Stimulated activated naive B cell treated with anti-CD40 and anti-IgM and Interleukin-4, amounts not matched to agents 10 μg/mL and 1 μg/mL and 100 μg/mL, for 72 hours (primary cell): ENCODE measurements at regions not wholly inside any gene's neighbourhood (a gene's known extent, or its start where the extent isn't known, plus 50 kb on each side); places are given as distances from the start of the nearest gene placed in this dataset.
"Not testable (repeated sequence)": the region's sequence is repeated elsewhere in the genome, so short reads cannot be mapped to it uniquely, and the experiment has no call there.

Experiments
- ATAC-seq, 2 donors: fragments of 150-1000 bp; cut with Tn5 transposase; replicated peaks; 2 replicates each; pipeline ENCODE4 v1.10.0; 2021; ENCODE audit warnings: moderate library complexity in 1 of 2
- DNase-seq: peaks from one replicate; pipeline ENCODE4 v3.0.0; 2021
- H3K27ac Mint-ChIP-seq: one replicate; pipeline ENCODE4 v1.8.0; 2022; ENCODE audit warnings: mild to moderate bottlenecking, mixed read lengths
- H3K27me3 Mint-ChIP-seq, 2 donors: one replicate each; pipeline ENCODE4 v1.8.0; 2022; ENCODE audit warnings: mixed read lengths in 2 of 2
- H3K36me3 Mint-ChIP-seq, 2 donors: one replicate each; pipeline ENCODE4 v1.8.0; 2022; ENCODE audit warnings: mixed read lengths in 2 of 2, mild to moderate bottlenecking in 1 of 2
- H3K4me1 Mint-ChIP-seq, 2 donors: one replicate each; pipeline ENCODE4 v1.8.0; 2022; ENCODE audit warnings: mixed read lengths in 2 of 2, mild to moderate bottlenecking in 1 of 2
- H3K4me3 Mint-ChIP-seq, 2 donors: one replicate each; pipeline ENCODE4 v1.8.0; 2022; ENCODE audit warnings: mild to moderate bottlenecking in 2 of 2, mixed read lengths in 2 of 2, moderate library complexity in 1 of 2
- H3K9me3 Mint-ChIP-seq, 2 donors: one replicate each; pipeline ENCODE4 v1.8.0; 2022; ENCODE audit warnings: mixed read lengths in 2 of 2, mild to moderate bottlenecking in 1 of 2

GRCh38 chr15:30729880-30730590, 104.1 kb downstream of the ARHGAP11B start:
- peaks cover 9 to 28% of the 10 kb centered on the region in 2 donors for H3K36me3 Mint-ChIP-seq
- not testable (repeated sequence) for H3K27me3 Mint-ChIP-seq, ATAC-seq, H3K4me1 Mint-ChIP-seq, H3K27ac Mint-ChIP-seq, DNase-seq, H3K4me3 Mint-ChIP-seq, H3K9me3 Mint-ChIP-seq

- H3K4me1 Mint-ChIP-seq, ATAC-seq, DNase-seq, H3K9me3 Mint-ChIP-seq, H3K27me3 Mint-ChIP-seq, H3K27ac Mint-ChIP-seq, H3K4me3 Mint-ChIP-seq: not testable (repeated sequence)
- peaks cover 9 to 28% of the 10 kb centered on the region in 2 donors for H3K36me3 Mint-ChIP-seq
These were observed 104.7 kb downstream of the ARHGAP11B start for GRCh38 chr15:30730633-30731032.

DNA sequence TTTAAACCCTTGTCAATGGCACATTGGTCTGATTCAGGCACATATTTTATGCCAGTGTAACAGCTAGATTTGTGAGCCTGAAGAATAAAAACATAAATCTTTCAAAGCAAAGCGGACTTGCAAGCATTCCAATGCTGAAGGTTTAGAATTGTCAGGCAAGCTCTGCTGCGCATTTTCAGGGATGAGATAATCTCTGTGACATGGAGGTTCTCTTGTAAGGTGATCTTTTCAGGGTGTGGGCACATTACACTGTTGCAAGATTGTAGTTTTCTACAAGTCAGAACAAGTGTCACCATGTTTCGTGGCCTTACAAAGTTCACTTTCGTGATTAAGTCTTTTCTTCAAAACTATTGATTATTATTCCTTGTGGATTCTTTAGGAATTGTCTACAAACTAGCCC, 106.2 kb downstream of the ARHGAP11B start:
- H3K27me3 Mint-ChIP-seq, ATAC-seq, H3K27ac Mint-ChIP-seq, H3K4me1 Mint-ChIP-seq, H3K9me3 Mint-ChIP-seq, H3K4me3 Mint-ChIP-seq, DNase-seq: not testable (repeated sequence)
- H3K36me3 Mint-ChIP-seq = peaks cover 10 to 30% of the 10 kb centered on the region in 2 donors

DNA sequence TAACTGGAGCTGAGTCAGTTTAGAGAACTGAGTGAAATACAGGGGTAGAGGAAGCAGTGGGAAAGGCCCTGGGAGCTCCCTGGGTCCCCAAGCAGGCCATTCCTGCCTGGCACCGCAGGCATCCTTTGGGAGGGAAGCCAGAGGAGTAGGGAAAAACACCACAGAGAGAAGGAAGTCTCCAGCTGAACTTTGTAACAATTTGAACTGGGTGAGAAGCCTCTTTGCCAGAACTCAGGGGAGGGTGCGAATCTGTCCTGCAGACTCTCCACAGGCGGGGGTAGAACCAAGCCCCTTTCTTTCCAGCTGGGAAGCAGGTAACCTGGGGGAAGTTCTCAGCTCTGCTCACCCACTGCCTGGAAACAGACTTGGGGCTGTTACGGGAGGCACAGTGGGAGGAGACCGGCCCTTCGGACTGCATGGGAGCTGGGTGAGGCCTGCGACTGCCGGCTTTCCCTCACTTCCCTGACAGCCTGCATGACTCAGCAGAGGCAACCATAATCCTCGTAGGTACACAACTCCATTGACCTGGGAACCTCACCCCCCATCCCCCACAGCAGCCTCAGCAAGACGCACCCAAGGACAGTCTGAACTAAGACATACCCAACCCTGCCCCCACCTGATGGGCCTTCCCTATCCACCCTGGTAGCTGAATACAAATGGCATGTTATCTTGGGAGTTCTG, 110.1 kb downstream of the ARHGAP11B start:
- H3K27ac Mint-ChIP-seq, H3K4me1 Mint-ChIP-seq, H3K9me3 Mint-ChIP-seq, ATAC-seq, H3K27me3 Mint-ChIP-seq, DNase-seq, H3K4me3 Mint-ChIP-seq: not testable (repeated sequence)
- peaks cover 13 to 19% of the 10 kb centered on the region in 2 donors for H3K36me3 Mint-ChIP-seq

DNA sequence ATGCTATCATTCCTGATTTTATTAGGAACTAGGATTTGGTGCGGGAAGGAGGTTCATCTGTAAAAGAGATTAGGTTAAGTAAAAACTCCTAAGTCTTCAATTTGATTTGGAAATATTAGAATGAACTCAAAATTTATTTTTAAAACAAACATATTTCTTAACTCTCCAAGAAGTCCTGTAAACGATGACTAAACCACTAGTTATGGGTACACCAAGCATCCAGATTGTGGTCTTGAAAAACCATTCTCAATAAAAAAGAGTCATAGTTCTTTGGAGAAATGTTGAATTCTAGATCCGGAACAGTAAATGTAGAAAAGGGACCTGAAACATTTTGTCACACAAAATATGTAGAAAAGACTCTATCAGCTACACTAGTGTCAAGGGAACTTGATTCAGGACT, 116.9 kb downstream of the ARHGAP11B start:
- not testable (repeated sequence) for H3K4me1 Mint-ChIP-seq, ATAC-seq, H3K36me3 Mint-ChIP-seq, H3K27ac Mint-ChIP-seq, H3K9me3 Mint-ChIP-seq, H3K4me3 Mint-ChIP-seq, DNase-seq, H3K27me3 Mint-ChIP-seq

DNA sequence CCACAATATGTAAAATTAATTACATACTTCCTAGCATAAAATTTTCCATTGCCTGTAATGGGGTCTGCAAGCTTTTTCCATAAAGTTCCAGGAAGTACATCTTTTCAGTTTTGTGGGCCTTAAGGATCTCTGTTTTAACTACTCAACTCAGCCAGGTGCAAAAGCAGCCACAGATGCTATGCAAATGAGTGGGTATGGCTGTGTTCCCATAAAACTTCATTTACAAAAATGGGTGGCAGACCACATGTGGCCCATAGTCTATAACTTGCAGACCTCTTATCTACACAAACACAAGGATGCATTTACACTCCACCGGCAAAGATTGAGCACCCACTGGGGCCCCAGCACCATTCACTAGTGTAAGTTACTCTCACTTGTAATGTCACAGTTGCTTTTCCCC, 123.1 kb downstream of the ARHGAP11B start:
- H3K27me3 Mint-ChIP-seq, H3K27ac Mint-ChIP-seq, H3K36me3 Mint-ChIP-seq, H3K4me1 Mint-ChIP-seq, H3K9me3 Mint-ChIP-seq, DNase-seq, H3K4me3 Mint-ChIP-seq, ATAC-seq: not testable (repeated sequence)

- not testable (repeated sequence) for H3K27me3 Mint-ChIP-seq, H3K4me3 Mint-ChIP-seq
- DNase-seq = peak; percentile 24
These were observed 129.2 kb downstream of the ARHGAP11B start for GRCh38 chr15:30755036-30755687.

GRCh38 chr15:30760633-30761032, 134.7 kb downstream of the ARHGAP11B start:
- ATAC-seq, DNase-seq, H3K36me3 Mint-ChIP-seq, H3K27ac Mint-ChIP-seq, H3K27me3 Mint-ChIP-seq, H3K9me3 Mint-ChIP-seq, H3K4me3 Mint-ChIP-seq, H3K4me1 Mint-ChIP-seq: not testable (repeated sequence)

More at GRCh38 chr15:30755036-30755687, 129.2 kb downstream of the ARHGAP11B start:
- H3K27ac Mint-ChIP-seq, H3K9me3 Mint-ChIP-seq, H3K36me3 Mint-ChIP-seq, H3K4me1 Mint-ChIP-seq: not testable (repeated sequence)
- ATAC-seq = peak; percentile 82 to 85

DNA sequence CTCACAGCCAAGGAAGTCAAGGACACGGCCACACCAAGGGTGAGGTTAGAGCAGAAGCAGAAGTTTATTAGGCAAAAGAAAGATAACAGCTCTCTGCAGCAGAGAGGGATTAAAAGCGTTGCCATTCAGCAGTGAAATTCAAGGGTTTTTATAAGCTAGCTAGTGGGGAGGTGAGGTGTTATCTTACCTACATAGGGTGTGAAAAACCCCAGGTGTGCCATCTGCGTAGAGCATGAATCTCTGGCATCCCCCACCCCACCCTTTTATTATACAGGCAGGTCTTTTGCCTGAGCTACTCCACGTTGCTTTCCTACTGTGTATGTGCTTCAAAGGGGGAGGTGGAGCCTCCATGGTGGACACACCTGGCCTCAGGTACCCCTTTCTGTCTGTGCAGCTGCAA, 135.4 kb downstream of the ARHGAP11B start:
- not testable (repeated sequence) for H3K9me3 Mint-ChIP-seq, DNase-seq, H3K36me3 Mint-ChIP-seq, H3K27ac Mint-ChIP-seq, H3K27me3 Mint-ChIP-seq, H3K4me1 Mint-ChIP-seq, ATAC-seq, H3K4me3 Mint-ChIP-seq

GRCh38 chr15:30769390-30770124, 134.2 kb upstream of the FAN1 start:
- H3K4me1 Mint-ChIP-seq, H3K4me3 Mint-ChIP-seq, H3K27me3 Mint-ChIP-seq, H3K9me3 Mint-ChIP-seq, H3K36me3 Mint-ChIP-seq, ATAC-seq, H3K27ac Mint-ChIP-seq, DNase-seq: not testable (repeated sequence)

DNA sequence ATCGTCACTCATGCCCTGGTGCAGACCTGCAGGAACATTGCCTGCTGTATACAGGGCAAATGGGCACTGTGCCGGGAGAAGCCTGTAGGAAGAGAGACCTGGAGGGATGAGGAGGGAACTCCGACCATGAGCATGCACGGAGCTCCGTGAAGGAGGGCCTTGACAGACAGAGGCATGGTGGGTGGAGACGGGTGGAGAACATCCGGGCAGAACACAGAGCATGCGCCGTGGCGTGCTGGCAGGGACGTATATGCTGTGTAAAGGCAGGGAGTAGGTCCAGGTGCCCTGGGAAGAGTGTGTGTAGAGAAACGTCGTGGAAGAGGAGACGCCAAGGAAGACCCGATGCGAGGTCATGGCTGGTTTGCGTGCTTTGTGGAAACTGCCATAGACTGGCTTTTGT, 133.0 kb upstream of the FAN1 start:
- Mint-ChIP-seq H3K4me3 (no peak overlapping the region), H3K36me3 (peaks cover 1 to 6% of the 10 kb centered on the region in 2 donors), H3K9me3 (no peaks in the 10 kb centered on the region), H3K4me1 (no peaks in the 10 kb centered on the region), H3K27me3 (no peaks in the 10 kb centered on the region), H3K27ac (no peak overlapping the region)
- no peak for ATAC-seq
- DNase-seq = no peak

GRCh38 chr15:30783019-30783418, 120.7 kb upstream of the FAN1 start:
- Mint-ChIP-seq H3K27ac (no peak overlapping the region), H3K27me3 (peaks cover 3 to 5% of the 10 kb centered on the region in 2 donors), H3K4me1 (no peaks in the 10 kb centered on the region), H3K4me3 (no peak overlapping the region), H3K9me3 (peaks cover 0 to 3% of the 10 kb centered on the region in 2 donors), H3K36me3 (no peaks in the 10 kb centered on the region)
- DNase-seq = no peak
- no peak for ATAC-seq

GRCh38 chr15:30788595-30788994, 115.1 kb upstream of the FAN1 start:
- DNase-seq (no peak), ATAC-seq (no peak)
- Mint-ChIP-seq H3K27ac (no peak overlapping the region), H3K4me1 (no peaks in the 10 kb centered on the region), H3K27me3 (peaks cover 11 to 16% of the 10 kb centered on the region in 2 donors), H3K9me3 (peaks cover 0 to 3% of the 10 kb centered on the region in 2 donors), H3K4me3 (no peak overlapping the region), H3K36me3 (peaks cover 3% of the 10 kb centered on the region in 2 donors)
